HG03565 (cell line): ENCODE measurements at regions not wholly inside any gene's neighbourhood (a gene's known extent, or its start where the extent isn't known, plus 50 kb on each side); places are given as distances from the start of the nearest gene placed in this dataset.

Source experiments
- ATAC-seq: cut with Tn5 transposase; IDR thresholded peaks from one replicate; pipeline ENCODE4 v1.9.1; 2021; ENCODE audit warnings: mild to moderate bottlenecking, moderate library complexity; ENCODE audit not compliant: unreplicated experiment

DNA sequence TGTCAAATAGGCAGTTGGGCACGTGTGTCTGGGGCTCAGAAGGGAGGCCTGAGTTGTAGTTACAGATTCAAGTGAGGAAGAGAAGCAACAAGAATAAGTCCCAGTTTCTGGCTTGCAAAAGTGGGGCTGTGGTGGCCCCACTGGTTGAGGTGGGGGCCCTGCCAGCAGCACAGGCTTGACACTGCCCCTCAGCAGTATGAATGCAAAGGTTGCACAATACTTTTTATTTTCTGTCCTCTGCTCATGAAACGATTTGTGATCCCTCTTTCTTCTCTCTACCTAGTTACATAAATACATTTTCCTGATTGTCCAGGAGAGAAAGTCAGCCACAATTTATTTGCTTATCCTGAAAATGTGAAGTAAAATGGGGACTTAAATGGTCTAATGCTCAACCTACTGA, 577.8 kb downstream of the AACS start:
- no peak for ATAC-seq

DNA sequence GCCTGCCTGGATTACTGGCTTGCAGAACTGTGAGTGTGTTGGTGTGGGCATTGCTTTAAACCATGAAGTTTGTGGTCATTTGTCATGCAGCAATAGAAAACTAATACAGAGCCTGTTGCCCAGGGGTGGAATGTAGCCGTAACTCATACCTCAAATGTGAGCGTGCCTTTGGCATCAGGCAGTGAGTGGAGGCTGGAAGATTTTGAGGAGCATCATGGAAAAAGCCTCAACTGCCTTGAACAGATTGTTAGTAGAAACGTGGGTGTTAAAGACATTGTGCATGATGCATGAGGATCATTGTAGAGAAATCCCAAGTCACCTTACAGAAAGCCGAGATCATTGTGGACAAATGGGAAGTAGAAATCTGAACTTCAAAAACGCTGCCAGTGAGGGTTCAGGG, 580.5 kb downstream of the AACS start:
- no peak for ATAC-seq

DNA sequence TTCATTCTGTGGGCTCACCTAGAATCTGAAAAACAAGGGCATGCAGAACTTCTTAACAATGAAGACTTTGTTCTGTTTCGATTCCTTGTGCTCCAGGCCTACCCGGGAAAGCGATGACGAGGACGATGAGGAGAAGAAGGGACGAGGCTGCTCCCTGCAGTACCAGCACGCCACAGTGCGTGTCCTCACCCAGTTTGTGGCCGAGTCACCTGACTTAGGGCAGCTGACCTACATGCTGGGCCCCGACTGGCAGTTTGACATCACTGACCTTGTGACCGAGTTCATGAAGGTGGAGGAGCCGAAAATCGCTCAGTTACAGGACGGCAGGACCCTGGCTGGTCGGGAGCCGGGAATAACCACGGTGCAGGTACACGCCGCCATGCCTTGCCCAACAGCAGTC, 585.4 kb downstream of the AACS start:
- no peak for ATAC-seq

DNA sequence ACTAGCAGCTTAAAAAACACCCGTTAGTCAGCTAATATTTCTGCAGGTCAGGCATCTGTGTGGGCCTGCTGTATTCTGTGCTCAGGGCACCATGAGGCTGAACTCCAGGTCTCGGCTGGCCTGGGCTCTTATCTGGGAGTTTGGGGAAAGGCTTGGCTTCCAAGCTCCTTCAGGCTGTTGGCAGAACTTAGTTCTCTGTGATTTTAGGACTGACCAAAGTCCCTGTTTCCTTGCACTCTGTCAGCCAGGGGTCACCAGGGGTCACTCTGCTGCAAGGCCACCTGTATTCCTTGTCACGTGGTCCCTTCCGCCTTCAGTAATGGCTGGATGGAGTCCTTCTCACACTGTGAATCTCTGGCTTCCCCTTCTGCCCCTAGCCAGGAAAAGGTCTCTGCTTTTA, 586.4 kb downstream of the AACS start:
- no peak for ATAC-seq

DNA sequence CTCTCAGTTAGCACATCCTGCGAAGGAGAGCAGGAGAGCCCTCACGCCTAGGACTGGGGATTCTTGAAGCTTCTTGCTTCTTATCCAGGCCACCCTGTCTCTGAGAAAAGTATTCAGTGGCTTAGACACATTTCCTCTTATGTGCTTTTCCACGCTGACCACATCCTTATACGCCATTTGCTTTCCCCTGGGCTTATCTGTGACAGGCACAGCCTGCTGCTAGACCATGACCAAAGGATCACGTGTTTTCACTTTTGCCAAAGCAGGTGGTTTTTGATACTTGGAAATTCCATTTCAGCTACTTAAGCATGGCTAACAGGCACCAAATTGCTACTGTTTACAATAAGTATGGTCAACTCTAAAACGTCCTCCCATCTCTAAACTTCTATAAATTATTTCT, 587.4 kb downstream of the AACS start:
- ATAC-seq = no peak

DNA sequence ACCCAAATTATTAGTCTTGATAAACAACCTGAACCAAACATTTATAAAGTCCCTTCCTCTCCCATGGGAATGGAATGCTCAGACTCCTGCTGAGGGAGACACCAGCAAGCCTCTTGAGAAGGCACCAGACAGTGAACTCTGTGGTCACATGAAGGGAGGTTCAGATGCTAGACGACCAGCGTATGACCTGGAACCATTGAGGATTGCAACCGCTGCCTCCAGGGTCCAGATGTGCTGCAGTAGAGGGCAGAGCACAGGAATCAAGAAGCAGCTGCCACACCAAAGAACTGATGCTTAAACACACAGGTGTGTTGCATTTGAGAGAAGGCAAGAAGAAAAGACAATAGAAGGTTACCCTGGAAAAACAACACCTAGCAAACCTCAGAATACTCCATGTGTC, 592.4 kb downstream of the AACS start:
- ATAC-seq = no peak

DNA sequence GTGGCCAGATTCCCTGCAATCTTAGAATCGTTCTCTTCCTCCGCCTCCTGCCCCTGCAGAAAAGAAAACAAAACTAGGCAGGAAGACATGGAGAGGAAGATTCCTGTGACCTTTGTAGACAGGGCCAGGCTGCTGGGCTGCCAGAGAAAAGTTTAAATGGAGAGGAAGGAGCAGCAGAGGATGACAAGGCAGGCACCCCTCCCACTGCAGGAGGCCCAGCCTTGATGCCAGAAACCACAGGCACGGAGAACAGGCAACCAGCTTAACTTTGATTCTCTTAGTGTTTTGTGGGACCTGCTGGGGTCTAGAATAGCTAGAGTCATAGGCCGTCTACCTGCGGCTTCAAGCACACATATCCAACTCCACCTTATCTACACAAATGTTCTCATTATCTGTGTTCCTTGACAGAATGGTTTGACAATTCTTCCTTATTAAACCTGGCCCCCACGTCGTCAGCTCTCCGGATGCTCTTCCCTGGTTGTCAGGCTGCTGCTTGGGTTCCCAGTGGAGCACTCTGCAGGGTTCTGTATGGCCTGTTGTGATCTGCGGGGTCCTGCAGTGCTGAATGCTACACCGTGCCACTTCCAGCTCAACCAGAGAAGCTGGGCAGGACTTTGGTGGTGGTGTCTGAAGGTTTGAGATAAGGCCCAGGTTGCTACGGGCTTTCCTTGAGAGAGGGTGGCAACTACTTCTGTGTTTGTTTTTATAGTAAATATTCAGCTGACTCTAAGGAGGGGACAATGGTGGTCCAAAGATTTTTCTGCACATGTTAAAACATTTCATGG, 609.5 kb downstream of the AACS start:
- no peak for ATAC-seq

DNA sequence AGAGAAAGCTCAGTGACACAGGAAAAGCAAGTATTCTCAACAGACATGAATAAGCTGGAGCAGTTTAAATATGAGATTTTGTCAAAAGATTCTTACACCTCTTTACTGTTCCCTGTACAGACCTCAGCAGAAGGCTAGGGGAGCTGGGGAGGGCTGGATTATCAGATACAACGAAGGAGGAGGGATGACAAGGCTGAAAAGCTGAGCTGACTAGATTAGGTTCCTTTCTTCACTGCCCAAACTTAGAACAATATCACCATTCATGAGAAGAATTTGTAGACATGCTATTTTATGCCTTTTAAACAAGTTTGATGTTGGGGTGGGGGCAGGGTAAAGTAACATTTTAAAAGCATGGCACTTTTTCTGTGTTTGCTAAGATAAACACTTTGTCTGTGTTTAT, 611.1 kb downstream of the AACS start:
- ATAC-seq = no peak

DNA sequence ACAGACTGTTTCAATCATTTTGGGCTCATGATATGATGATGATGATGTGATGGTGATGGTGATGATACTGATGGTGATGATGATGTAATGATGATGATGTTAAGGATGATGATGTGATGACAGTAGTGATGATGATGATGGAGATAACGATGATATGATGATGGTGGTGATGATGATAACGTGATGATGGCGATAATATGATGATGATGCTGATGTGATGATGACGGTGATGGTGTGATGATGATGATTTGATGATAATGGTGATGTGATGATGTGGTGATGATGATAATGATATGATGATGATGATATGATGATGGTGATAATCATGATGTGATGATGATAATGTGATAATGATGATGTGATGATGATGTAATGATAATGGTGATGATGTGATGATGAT, 612.6 kb downstream of the AACS start:
- ATAC-seq = no peak

DNA sequence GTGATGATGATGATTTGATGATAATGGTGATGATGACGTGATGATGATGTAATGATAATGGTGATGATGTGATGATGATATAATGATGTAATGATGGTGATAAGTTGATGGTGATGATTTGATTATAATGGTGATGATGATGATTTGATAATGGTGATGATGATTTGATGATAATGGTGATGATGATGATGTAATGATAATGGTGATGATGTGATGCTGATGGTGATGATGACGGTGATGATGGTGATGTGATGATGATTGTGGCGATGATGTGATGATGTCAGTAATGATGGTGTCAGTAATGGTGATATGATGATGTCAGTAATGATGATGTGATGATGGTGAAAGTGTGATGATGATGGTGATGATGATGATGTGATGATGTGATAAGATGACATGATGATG, 613.4 kb downstream of the AACS start:
- ATAC-seq = no peak

DNA sequence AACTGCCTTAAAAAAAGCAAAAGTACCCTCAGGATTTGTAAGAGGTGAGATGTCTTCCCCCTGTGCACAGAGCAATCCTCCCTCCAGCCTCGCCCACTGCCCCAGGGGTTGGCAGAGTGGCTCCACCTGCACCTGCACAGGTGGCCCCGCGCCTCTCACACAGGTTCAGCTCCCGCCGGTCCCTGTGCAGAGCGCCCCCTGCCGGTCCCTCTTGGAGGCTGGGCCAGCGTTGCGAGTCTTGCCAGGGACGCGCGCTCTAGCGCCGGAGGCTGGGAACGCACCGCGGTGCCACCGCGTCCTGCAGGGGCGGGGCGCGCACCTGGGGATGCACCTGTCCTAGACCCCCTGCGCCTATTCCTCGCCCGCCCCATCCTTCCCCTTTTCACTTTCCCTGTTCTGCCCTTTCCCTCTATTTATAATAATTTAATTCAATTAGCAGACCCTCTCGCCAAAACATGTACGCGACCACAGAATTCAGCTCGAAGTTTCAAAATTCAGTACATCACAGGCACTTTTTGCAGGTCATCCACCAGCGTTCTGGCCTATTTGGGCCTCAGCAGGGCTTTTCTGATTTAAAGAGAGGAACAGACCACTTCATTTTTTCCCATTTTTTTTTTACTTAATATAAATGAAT, 618.6 kb downstream of the AACS start:
- peak; percentile 79 for ATAC-seq

DNA sequence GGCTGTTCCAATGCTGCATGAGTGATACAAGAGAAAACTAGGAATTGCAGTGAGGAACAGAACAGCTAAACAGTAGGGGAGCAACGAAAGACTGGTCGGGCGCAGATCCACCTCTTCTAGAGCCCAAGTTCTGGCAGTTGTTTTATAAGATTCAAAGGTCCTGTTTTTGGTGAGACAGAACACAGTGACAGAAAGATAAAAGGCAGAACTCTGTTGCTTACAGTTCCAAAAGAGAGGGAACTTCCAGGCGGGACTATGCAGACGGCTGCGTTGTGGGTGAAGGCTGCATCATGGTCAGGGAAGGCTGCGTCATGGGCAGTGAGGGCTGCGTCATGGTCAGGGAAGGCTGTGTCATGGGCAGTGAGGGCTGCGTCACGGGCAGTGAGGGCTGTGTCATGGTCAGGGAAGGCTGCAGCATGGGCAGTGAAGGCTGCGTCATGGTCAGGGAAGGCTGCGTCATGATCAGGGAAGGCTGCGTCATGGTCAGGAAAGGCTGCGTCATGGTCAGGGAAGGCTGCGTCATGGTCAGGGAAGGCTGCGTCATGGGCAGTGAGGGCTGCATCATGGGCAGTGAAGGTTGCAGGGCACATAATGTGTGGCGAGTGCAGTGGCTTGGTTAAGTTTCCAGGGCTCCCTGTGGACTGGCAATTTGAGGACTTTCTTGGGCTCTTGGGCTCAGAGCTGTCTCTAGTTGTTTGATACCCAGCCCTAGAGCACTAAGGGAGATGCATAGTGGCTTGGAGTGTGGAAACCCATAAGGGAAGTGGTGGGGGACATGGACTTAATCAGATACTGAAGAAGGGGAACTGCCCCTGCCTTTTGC, 619.9 kb downstream of the AACS start:
- no peak for ATAC-seq

DNA sequence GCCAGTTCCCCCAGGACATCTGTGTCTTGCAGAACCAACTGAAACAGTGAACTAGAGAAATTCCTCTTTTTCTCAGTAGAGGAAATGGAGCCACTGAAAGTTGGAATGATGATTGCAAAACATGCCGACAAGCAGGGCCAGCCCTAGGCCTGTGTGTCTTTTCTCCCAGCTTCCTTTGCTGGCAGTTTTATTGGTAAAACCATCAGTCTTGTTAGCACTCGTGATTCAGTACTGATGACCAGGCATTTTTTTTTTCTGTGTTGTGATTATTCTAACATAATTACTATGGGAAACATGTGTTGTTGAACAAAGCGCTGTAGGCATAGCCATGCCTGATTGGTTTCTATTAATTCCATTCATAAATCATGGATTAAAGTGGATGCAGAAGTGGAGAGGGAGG, 620.7 kb downstream of the AACS start:
- no peak for ATAC-seq

DNA sequence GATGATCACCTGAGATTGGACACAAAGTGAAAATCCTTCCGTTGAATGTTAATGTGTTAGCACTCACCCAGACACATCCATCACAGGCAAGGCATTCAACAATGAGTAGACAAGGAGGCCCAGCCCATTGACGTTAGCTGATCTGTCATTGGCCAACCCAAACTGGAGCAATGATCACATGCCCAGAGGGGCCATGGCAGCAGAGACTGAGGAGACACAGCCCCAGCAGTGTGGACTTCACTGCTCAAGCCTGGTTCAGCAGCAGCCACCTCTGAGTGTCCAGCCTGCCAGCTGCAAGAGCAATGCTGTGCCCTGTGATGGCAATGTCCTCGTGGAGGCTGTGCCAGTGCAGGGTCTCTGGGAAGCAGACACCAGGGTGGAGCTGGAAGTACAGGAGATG, 622.2 kb downstream of the AACS start:
- ATAC-seq = no peak

DNA sequence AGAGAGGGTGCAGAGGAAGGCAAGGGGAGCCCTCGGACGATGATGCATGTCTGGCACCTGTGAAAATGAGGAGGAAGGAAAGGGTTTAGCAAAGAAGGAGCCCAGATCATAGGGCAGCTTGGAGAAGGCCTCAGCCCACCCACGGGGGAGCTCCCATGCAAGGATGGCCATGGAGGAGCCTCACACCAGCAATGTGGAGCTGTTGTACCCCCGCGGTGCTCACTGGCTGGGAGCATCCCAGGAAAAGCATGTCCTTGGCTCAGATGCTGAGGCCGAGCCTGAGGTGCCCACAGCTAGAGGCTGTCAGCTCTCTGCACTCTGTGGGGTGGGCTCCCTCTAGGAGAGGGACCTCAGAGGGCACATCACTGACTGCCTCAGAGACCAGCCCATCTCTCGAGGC, 622.6 kb downstream of the AACS start:
- ATAC-seq = no peak

DNA sequence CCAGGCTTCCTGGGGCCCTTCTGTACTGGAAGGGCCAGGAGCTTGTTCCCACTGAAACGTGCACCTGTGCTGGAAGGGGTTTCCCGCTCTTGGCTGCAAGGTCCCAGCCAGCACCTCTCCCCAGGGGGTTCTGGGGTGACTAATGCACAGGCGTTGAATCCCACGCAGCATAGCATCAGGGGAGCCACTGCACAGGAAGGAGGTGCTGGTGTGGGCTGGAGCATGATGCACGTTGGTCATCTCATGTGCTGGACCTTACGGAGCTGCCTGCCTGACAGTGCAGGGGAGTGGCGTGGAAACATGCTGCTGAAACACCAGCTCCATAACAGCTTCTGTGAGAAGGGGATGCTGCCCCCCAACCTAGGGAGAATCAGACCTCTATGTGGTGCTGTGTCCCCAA, 623.0 kb downstream of the AACS start:
- ATAC-seq = no peak

DNA sequence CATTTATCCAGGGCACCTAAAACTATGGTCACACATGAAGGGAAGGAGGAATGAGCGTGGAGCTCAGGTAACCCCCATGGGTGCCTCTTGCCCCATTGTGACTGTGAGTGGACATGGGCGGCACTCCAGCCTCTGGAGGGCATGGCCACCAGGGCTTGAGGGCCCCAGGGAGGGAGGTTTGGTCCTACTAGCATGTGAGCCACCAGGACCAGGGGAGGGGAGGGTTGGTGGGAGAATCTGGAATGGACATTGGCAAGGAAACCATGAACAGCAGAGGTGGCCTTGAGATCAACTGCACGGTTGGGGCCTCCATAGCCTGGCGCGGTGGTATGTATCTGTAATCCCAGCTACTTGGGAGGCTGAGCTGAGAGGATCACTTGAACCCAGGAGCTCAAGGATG, 623.6 kb downstream of the AACS start:
- no peak for ATAC-seq

DNA sequence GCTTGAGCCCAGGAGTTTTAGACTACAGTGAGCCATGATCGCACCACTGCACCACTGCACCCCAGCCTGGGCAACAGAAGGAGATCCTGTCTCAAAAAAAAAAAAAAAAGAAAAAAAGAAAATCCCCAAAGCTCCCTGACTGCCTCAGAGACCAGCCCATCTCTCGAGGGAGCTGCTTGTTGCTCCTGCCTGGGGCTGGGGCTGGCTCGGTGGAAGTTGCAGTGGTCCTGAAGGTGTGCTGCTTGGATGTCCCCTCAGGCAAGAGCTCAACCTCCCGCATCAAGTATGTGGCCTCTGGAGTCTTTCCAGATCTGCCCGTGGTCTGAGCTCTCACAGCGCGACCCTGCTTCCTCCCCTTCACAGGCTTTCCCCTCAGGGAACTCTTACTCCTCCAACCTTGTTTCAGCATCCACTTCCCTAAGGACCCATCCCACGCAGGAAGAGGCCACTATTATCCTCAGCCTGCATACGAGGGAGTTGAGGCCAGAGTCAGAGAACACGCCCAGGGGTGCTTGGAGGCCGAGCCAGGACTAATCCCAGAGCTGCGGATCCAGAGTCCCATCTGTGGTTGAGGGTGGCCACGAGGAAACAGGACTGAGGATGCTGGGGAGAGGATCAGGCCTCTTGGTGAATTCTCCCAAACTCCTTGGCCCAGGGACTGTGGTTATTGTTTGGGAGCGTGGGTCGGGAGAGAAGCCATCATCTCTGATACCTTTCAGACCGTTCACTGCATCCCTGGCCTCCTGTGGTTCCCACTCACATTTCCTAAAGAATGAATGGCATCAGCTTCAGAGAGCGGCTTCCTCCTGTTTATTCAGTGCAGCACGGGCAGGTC, 624.6 kb downstream of the AACS start:
- ATAC-seq = no peak

DNA sequence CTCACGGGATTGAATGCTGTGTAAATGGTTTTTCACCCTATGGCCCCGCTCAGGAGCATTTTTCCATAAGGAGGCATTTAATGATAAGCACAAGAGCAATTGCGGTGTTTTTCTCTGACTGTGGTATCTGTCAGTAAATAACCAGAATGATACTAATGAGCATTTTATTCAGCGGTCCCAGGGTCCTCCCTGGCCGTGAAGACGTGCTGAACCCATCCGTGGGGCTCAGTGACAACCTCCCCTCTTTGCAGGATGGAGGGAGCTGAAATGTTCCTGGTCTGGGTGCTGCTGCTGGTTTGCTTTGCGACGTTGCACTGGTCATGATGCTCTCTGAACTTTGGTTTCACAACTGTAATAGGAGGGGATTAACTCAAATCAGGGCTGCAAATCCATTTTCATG, 625.6 kb downstream of the AACS start:
- no peak for ATAC-seq

DNA sequence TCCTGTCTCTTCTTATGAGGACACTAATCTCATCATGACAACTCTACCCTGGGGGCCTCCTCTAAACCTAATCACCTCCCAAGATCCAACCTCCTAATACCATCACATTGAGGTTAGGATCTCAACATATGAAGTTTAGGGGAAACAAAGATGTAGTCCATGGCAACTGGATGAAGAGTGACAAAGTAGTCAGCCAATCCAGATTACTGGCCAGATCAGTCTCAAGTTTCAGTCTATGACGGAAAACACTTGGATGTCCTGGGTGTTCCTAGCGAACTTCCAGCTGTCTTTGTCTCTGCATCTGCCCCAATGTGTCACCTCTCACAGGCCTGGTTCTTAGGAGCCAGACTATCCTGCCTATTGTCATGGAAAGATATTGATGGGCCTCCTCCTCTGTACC, 630.8 kb downstream of the AACS start:
- no peak for ATAC-seq

DNA sequence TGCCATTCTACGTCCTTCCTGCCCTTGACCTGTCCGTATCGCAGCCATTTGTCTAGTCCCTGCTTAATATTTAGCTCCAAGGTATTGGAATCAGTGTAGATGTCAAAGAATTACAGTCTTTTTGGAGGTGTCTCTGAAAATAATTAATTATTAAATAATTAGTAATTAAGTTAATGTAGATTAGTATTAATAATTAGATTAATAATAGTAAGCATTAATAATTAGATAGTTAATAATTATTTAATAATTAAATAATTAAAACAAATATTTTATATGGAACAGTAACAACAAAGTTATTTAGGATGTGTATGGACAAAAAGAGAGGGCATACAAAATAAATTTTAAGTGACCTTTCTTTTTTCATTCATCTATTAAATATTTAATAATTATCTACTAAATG, 639.6 kb downstream of the AACS start:
- no peak for ATAC-seq
